IMR-90 (cell line): ENCODE measurements at regions not wholly inside any gene's neighbourhood (a gene's known extent, or its start where the extent isn't known, plus 50 kb on each side); places are given as distances from the start of the nearest gene placed in this dataset.

ENCODE experiments used
- ATAC-seq: fragments of 200-7000 bp; cut with Tn5 transposase; 2 replicates; pipeline ENCODE4 v1.9.1; 2020; ENCODE audit warnings: low read depth, mild to moderate bottlenecking, moderate library complexity
- BruUV-seq: library from RNA; stranded (reverse); fragments of 400-500 nt; replicated peaks from 2 replicates; lab custom pipeline; 2021; lab: Mats Ljungman, UMichigan
- CTCF ChIA-PET: fragments of 300-600 bp; formaldehyde crosslinking; extraction: SDS; loops from one replicate; lab custom pipeline; 2021; ENCODE audit warnings: antibody characterized with exemption; lab: Yijun Ruan, JAX
- POLR2A ChIA-PET: fragments of 300-600 bp; sonication (Branson Sonifier 250); formaldehyde crosslinking; loops from one replicate; lab custom pipeline; 2022; ENCODE audit warnings: antibody characterized with exemption; ENCODE audit not compliant: unreplicated experiment; lab: Charles Lee
- DNase-seq: peaks from one replicate; pipeline ENCODE4 v3.0.0; 2013
- H2AFZ ChIP-seq: replicated peaks from 2 replicates; pipeline ENCODE3; 2013; ENCODE audit warnings: low read length, mild to moderate bottlenecking; ENCODE audit not compliant: poor library complexity
- H2AK5ac ChIP-seq: 2 replicates; pipeline ENCODE4 v1.6.1; 2013; ENCODE audit warnings: low read depth, low read length, inconsistent platforms
- H2AK9ac ChIP-seq: replicated peaks from 2 replicates; pipeline ENCODE3; 2013; ENCODE audit warnings: mild to moderate bottlenecking, low read depth, low read length, moderate library complexity; ENCODE audit not compliant: poor library complexity
- H2BK120ac ChIP-seq: 2 replicates; pipeline ENCODE4 v1.6.1; 2013; ENCODE audit warnings: low read depth, low read length, inconsistent platforms
- H2BK15ac ChIP-seq: 3 replicates; pipeline ENCODE4 v1.6.1; 2013; ENCODE audit warnings: low read depth, low read length, inconsistent platforms
- H2BK20ac ChIP-seq: 2 replicates; pipeline ENCODE4 v1.6.1; 2013; ENCODE audit warnings: low read depth, mild to moderate bottlenecking, inconsistent platforms, low read length, moderate library complexity
- H2BK5ac ChIP-seq: 2 replicates; pipeline ENCODE4 v1.6.1; 2013; ENCODE audit warnings: mild to moderate bottlenecking, low read depth, low read length, inconsistent platforms; ENCODE audit not compliant: poor library complexity, severe bottlenecking
- H3K14ac ChIP-seq: replicated peaks from 2 replicates; pipeline ENCODE4 v1.6.1; 2013; ENCODE audit warnings: low read depth, low read length, inconsistent platforms
- H3K18ac ChIP-seq: 2 replicates; pipeline ENCODE4 v1.6.1; 2013; ENCODE audit warnings: low read depth, low read length, control low read depth
- H3K23ac ChIP-seq: 2 replicates; pipeline ENCODE4 v1.6.1; 2013; ENCODE audit warnings: low read depth, low read length, inconsistent platforms
- H3K27ac ChIP-seq: 2 replicates; pipeline ENCODE4 v1.5.1; 2013; ENCODE audit warnings: mild to moderate bottlenecking, control low read depth, low read length; ENCODE audit not compliant: insufficient read depth
- H3K27me3 ChIP-seq: 2 replicates; pipeline ENCODE4 v1.6.1; 2013; ENCODE audit warnings: low read length; ENCODE audit not compliant: control insufficient read depth, insufficient read depth
- H3K36me3 ChIP-seq: 2 replicates; pipeline ENCODE4 v1.6.1; 2013; ENCODE audit warnings: low read length, mixed read lengths; ENCODE audit not compliant: control insufficient read depth, insufficient read depth
- H3K4ac ChIP-seq: 2 replicates; pipeline ENCODE4 v1.6.1; 2013; ENCODE audit warnings: low read depth, low read length, inconsistent platforms
- H3K4me1 ChIP-seq: 2 replicates; pipeline ENCODE4 v1.6.1; 2013; ENCODE audit warnings: low read length, mixed read lengths; ENCODE audit not compliant: control insufficient read depth, insufficient read depth
- H3K4me2 ChIP-seq: 2 replicates; pipeline ENCODE4 v1.6.1; 2013; ENCODE audit warnings: low read depth, mild to moderate bottlenecking, control low read depth, low read length, moderate library complexity
- H3K4me3 ChIP-seq: 2 replicates; pipeline ENCODE4 v1.5.1; 2013; ENCODE audit warnings: low read depth, mild to moderate bottlenecking, control low read depth, low read length, moderate library complexity; ENCODE audit not compliant: insufficient read depth
- H3K56ac ChIP-seq: 2 replicates; pipeline ENCODE4 v1.6.1; 2013; ENCODE audit warnings: low read length, inconsistent platforms; ENCODE audit not compliant: insufficient read depth; ENCODE audit errors: extremely low read depth
- H3K79me1 ChIP-seq, 2 experiments: 2 replicates each; pipeline ENCODE4 v1.6.1; 2013; ENCODE audit warnings: low read length in 2 of 2, inconsistent platforms in 1 of 2, low read depth in 1 of 2
- H3K9ac ChIP-seq: 2 replicates; pipeline ENCODE4 v1.6.1; 2013; ENCODE audit warnings: low read depth, low read length, control low read depth
- H3K9me1 ChIP-seq: 2 replicates; pipeline ENCODE4 v1.6.1; 2013; ENCODE audit warnings: low read length, inconsistent platforms; ENCODE audit not compliant: insufficient read depth
- H3K9me3 ChIP-seq: 2 replicates; pipeline ENCODE4 v1.6.1; 2013; ENCODE audit warnings: low read length; ENCODE audit not compliant: control insufficient read depth, insufficient read depth
- H4K20me1 ChIP-seq: 2 replicates; pipeline ENCODE4 v1.6.1; 2013; ENCODE audit warnings: low read length, inconsistent platforms; ENCODE audit not compliant: insufficient read depth
- H4K5ac ChIP-seq: 2 replicates; pipeline ENCODE4 v1.6.1; 2013; ENCODE audit warnings: mild to moderate bottlenecking, low read depth, low read length, control low read depth
- H4K8ac ChIP-seq, 2 experiments: 2 replicates each; pipeline ENCODE4 v1.6.1; 2013; ENCODE audit warnings: low read depth in 2 of 2, low read length in 2 of 2, control low read depth in 1 of 2, inconsistent platforms in 1 of 2
- H4K91ac ChIP-seq: 2 replicates; pipeline ENCODE4 v1.6.1; 2013; ENCODE audit warnings: low read depth, low read length, inconsistent platforms; ENCODE audit not compliant: insufficient read depth
- BHLHE40 ChIP-seq: fragments of 150-350 bp; IDR thresholded peaks from 2 replicates; pipeline ENCODE4 v1.6.1; 2016; ENCODE audit warnings: mild to moderate bottlenecking, low read depth, low read length
- SMC3 ChIP-seq: fragments of 150-350 bp; IDR thresholded peaks from 2 replicates; pipeline ENCODE4 v1.6.1; 2016; ENCODE audit warnings: low read depth, mild to moderate bottlenecking, antibody characterized with exemption, low read length, moderate library complexity
- WGBS, 2 experiments: methylation state at CpG; one replicate each; pipeline versions ENCODE4 v1.1.5 to v1.1.7; 2013; ENCODE audit warnings: missing lambda C conversion rate in 2 of 2; ENCODE audit not compliant: insufficient read length in 1 of 2; ENCODE audit errors: extremely low coverage in 2 of 2; 5-methylcytosine and 5-hydroxymethylcytosine counted together
- dilution Hi-C: fragments of 300-500 bp; cut with HindIII; formaldehyde crosslinking; loops from one replicate; pipeline ENCODE4 v1.14.3; 2018; ENCODE audit warnings: low sequenced_read_pairs; ENCODE audit not compliant: unreplicated experiment
- in situ Hi-C: fragments of 300-500 bp; cut with MboI; formaldehyde crosslinking; loops from 3 replicates; pipeline ENCODE4 v1.14.3; 2019; ENCODE audit warnings: low sequenced_read_pairs, inconsistent platforms, mixed read lengths
- intact Hi-C: fragments of 100-400 bp; cut with micrococcal nuclease; formaldehyde crosslinking; loops from 2 replicates; pipeline ENCODE4 v1.10.0; 2022

GRCh38 chr6:140537211-140537610, 1162.8 kb upstream of the CITED2 start:
- BruUV-seq, result no TSS peak
- Histone ChIP-seq H3K27me3 (no peaks in the 10 kb centered on the region), H3K79me1 (no peaks in the 10 kb centered on the region), H3K9me1 (no peaks in the 10 kb centered on the region), H3K4me1 (peaks cover 4% of the 10 kb centered on the region), H4K20me1 (no peaks in the 10 kb centered on the region), H3K9me3 (peaks cover 6% of the 10 kb centered on the region), H3K27ac (peak overlapping the region; percentile 72), H3K14ac (peak overlapping the region; percentile 98), H2BK20ac (peak overlapping the region; percentile 100), H2BK5ac (peak overlapping the region; percentile 100), H2AFZ (no peak overlapping the region), H2BK120ac (peak overlapping the region; percentile 99), H3K9ac (peak overlapping the region; percentile 37), H3K56ac (peak overlapping the region; percentile 96), H4K91ac (peak overlapping the region; percentile 98), H4K5ac (peak overlapping the region; percentile 99), H2AK5ac (peak overlapping the region; percentile 53; the same call in 1 of the 2 replicates), H3K23ac (peak overlapping the region; percentile 100), H3K4me2 (peak overlapping the region; percentile 65), H3K4me3 (no peak overlapping the region), H3K4ac (peak overlapping the region; percentile 97), H2AK9ac (no peak overlapping the region), H4K8ac (peak overlapping the region; percentile 73 to 94), H3K18ac (peak overlapping the region; percentile 99), H3K36me3 (no peaks in the 10 kb centered on the region), H2BK15ac (peak overlapping the region; percentile 12; the same call in 1 of the 3 replicates)
- ATAC-seq, result peak; percentile 31; the same call in 1 of the 2 replicates
- no peak for TF ChIP-seq SMC3
- TF ChIP-seq BHLHE40, result peak; percentile 40; the same call in 1 of the 2 replicates
- intact Hi-C loops, result loop anchor here (1.0 to 5.0 kb wide), 7 partner anchors 85 to 1167 kb away; no protein-coding TSS in a partner anchor
- in situ Hi-C loops, result no loop called here
- DNase-seq, result peak; percentile 7
- ChIA-PET CTCF (no interaction called here), POLR2A (interaction anchor here (0.9 kb wide), 1 partner anchor 950 kb away, joined by 4 read pairs; no protein-coding TSS in a partner anchor)
- dilution Hi-C loops, result no loop called here
- no CpG with 5 or more reads among the region's 3 CpGs for WGBS, 2 experiments
